ENCODE measurements at regions not wholly inside any gene's neighbourhood (a gene's known extent, or its start where the extent isn't known, plus 50 kb on each side); places are given as distances from the start of the nearest gene placed in this dataset.

DNA sequence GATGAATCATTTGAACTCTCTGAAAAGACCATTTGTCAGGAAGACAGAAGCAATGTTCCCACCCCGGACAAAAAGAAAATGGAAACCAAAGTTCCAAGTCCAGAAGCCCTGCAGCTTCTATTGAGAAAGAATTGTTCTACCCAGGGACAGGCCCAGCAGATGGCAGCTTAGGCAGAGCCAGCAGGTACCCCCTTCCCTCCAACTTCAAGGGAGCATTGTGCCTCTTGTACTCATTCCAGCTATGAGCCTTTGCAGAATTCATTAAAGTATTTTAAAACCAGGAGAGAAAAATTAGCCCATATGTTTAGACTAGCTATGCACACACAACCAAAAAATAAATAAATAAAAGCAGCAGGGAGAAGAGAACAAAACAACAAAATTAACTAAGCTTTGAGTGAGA is 85.2 kb upstream of the KCND3 start:
- no peak for TF ChIP-seq POLR2A (IDR thresholded peaks at IDR 0.05; ENCODE audit: low read depth, low read length)
- TF ChIP-seq, protein P1, sequence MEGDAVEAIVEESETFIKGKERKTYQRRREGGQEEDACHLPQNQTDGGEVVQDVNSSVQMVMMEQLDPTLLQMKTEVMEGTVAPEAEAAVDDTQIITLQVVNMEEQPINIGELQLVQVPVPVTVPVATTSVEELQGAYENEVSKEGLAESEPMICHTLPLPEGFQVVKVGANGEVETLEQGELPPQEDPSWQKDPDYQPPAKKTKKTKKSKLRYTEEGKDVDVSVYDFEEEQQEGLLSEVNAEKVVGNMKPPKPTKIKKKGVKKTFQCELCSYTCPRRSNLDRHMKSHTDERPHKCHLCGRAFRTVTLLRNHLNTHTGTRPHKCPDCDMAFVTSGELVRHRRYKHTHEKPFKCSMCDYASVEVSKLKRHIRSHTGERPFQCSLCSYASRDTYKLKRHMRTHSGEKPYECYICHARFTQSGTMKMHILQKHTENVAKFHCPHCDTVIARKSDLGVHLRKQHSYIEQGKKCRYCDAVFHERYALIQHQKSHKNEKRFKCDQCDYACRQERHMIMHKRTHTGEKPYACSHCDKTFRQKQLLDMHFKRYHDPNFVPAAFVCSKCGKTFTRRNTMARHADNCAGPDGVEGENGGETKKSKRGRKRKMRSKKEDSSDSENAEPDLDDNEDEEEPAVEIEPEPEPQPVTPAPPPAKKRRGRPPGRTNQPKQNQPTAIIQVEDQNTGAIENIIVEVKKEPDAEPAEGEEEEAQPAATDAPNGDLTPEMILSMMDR (conservative IDR thresholded peaks at IDR 0.05; ENCODE audit: low read depth, low read length): no peak
- TF ChIP-seq BHLHE40 (IDR thresholded peaks at IDR 0.05; ENCODE audit: low read depth, low read length): no peak
- TF ChIP-seq RFX5 (IDR thresholded peaks at IDR 0.05; ENCODE audit: low read depth, low read length): no peak
- TF ChIP-seq RCOR1 (IDR thresholded peaks at IDR 0.05; ENCODE audit: insufficient replicate concordance, low read length): no peak
- TF ChIP-seq MXI1 (IDR thresholded peaks at IDR 0.05; ENCODE audit: borderline replicate concordance, low read depth, low read length): no peak
- no peak for TF ChIP-seq MAZ (IDR thresholded peaks at IDR 0.05; ENCODE audit: borderline replicate concordance, low read depth, low read length)
- no peak for TF ChIP-seq RAD21 (IDR thresholded peaks at IDR 0.05; ENCODE audit: low read length)
- no peak for TF ChIP-seq MAFK (IDR thresholded peaks at IDR 0.05; ENCODE audit: low read depth, low read length)
- TF ChIP-seq SMC3 (IDR thresholded peaks at IDR 0.05; ENCODE audit: low read depth, low read length): no peak
- no peak for TF ChIP-seq CEBPB (IDR thresholded peaks at IDR 0.05; ENCODE audit: low read depth, low read length)
- TF ChIP-seq NFE2L2 (IDR thresholded peaks at IDR 0.05; ENCODE audit: low read depth, low read length): no peak
- TF ChIP-seq, protein P2, sequence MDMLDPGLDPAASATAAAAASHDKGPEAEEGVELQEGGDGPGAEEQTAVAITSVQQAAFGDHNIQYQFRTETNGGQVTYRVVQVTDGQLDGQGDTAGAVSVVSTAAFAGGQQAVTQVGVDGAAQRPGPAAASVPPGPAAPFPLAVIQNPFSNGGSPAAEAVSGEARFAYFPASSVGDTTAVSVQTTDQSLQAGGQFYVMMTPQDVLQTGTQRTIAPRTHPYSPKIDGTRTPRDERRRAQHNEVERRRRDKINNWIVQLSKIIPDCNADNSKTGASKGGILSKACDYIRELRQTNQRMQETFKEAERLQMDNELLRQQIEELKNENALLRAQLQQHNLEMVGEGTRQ (IDR thresholded peaks at IDR 0.05; ENCODE audit: low read depth, low read length): no peak
- no peak for TF ChIP-seq FOS (IDR thresholded peaks at IDR 0.05; ENCODE audit: low read depth, low read length)
